Medulla oblongata (tissue), 1 donor: ENCODE measurements at regions not wholly inside any gene's neighbourhood (a gene's known extent, or its start where the extent isn't known, plus 50 kb on each side); places are given as distances from the start of the nearest gene placed in this dataset.

Experiments used
- DNase-seq: peaks from one replicate; pipeline ENCODE4 v3.0.0-alpha.2; 2015; ENCODE audit errors: extremely low spot score

- no peak for DNase-seq
These were observed 290.3 kb downstream of the NSG2 start for GRCh38 chr5:174335682-174336364.

GRCh38 chr5:174336479-174336878 lies 291.0 kb downstream of the NSG2 start:
- DNase-seq = no peak

- DNase-seq = no peak
These were observed 292.0 kb downstream of the NSG2 start for GRCh38 chr5:174337276-174338184.

GRCh38 chr5:174338185-174339010 lies 292.9 kb downstream of the NSG2 start:
- DNase-seq = no peak

- no peak for DNase-seq
These were observed 293.6 kb downstream of the NSG2 start for GRCh38 chr5:174339130-174339529.

- DNase-seq = no peak
These were observed 294.7 kb downstream of the NSG2 start for GRCh38 chr5:174340226-174340625.

- no peak for DNase-seq
These were observed 297.2 kb downstream of the NSG2 start for GRCh38 chr5:174342696-174343095.

- DNase-seq = no peak
These were observed 298.3 kb downstream of the NSG2 start for GRCh38 chr5:174343826-174344225.

- DNase-seq = no peak
These were observed 298.8 kb downstream of the NSG2 start for GRCh38 chr5:174344335-174344734.

GRCh38 chr5:174347183-174347582 lies 301.7 kb downstream of the NSG2 start:
- no peak for DNase-seq

GRCh38 chr5:174348311-174348981 lies 302.9 kb downstream of the NSG2 start:
- no peak for DNase-seq

- DNase-seq = no peak
These were observed 307.2 kb downstream of the NSG2 start for GRCh38 chr5:174352681-174353080.

- no peak for DNase-seq
These were observed 309.1 kb downstream of the NSG2 start for GRCh38 chr5:174354571-174354970.

GRCh38 chr5:174355208-174355612 lies 309.7 kb downstream of the NSG2 start:
- no peak for DNase-seq

- no peak for DNase-seq
These were observed 310.5 kb downstream of the NSG2 start for GRCh38 chr5:174355995-174356394.

GRCh38 chr5:174356536-174356935 lies 311.0 kb downstream of the NSG2 start:
- no peak for DNase-seq

GRCh38 chr5:174358276-174358675 lies 312.8 kb downstream of the NSG2 start:
- no peak for DNase-seq

GRCh38 chr5:174359071-174359470 lies 313.6 kb downstream of the NSG2 start:
- DNase-seq = no peak

- DNase-seq = no peak
These were observed 317.0 kb downstream of the NSG2 start for GRCh38 chr5:174362514-174362913.

GRCh38 chr5:174363934-174364333 lies 318.4 kb downstream of the NSG2 start:
- no peak for DNase-seq

GRCh38 chr5:174364676-174365075 lies 319.2 kb downstream of the NSG2 start:
- no peak for DNase-seq
